HG03196 (cell line): ENCODE measurements at regions not wholly inside any gene's neighbourhood (a gene's known extent, or its start where the extent isn't known, plus 50 kb on each side); places are given as distances from the start of the nearest gene placed in this dataset.

Source experiments
- ATAC-seq: cut with Tn5 transposase; IDR thresholded peaks from one replicate; pipeline ENCODE4 v1.9.1; 2021; ENCODE audit not compliant: unreplicated experiment

DNA sequence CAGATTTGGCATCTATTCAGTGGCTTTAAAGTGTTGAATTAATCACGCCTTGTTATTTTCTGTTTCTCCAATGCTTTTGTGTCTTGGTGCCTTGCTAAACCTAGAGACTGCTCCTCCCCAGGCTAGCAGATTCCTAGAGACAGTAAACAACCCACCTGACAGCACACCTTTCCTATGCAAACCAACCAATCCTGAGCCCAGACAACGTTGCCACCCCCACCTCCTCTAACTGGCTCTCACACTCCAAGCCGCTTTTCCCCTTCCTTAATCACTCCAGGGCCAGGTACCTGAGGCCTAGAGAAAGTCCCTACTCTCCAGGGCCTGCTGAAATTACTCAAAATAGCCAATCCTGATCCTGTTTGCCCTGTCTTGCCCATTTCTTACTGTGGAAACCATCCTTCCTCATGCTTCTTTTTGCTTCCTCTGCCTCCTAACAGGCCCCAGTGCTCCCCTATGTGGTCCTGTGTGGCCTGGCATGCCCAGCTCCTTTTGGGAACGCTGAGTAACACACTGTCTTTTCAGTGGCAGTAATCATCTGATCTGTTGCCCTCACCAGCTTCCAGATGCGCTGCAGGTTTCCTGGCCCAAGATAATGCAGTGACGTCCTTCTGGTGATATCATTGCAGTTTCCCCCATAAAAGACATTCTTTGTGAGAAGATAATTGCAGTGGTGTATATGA is 53.4 kb downstream of the GAS1 start:
- no peak for ATAC-seq

DNA sequence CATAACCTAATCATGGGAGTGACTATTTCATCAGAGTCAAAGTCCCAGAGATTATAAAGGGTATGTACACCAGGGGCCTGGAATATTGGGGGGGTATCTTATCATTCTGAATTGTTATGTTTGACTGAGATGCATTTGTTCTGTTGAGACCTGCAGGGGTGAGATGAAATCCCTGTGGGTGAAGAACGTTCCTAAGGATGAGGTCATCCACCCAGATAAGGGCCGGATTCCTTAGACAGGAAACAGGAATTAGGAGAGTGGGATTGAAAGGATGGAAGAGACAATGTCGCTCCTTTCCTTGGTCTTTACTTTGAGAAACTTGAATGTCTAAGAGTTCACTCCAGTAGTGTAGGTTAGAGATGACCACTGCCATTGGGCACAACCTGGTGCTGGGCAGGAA is 54.7 kb downstream of the GAS1 start:
- no peak for ATAC-seq

DNA sequence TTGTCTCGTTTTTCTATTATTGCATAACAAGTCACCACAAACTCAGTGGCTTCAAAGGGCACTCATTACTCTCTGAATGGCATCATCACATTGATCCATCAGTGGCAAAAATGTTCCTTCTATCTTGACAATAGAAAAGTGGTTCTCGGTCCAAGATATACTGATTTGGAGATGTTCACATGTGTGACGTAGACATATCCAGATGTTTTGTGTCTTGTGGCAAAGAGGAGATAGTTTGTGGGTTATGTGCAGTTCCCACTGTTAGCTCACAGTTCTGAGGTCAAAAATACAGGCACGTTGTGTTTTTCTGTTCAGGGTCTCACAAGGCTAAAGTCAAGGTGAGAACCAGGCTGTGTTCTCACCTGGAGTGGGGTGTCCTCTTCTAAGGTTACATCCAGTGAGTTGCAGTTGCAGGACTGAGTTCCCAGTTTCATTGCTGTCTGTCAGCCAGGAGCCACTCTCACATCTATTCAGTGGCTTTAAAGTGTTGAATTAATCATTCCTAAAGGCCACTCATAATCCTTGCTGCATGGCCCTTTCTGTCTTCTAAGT is 55.3 kb downstream of the GAS1 start:
- ATAC-seq = no peak

- no peak for ATAC-seq
Measured at GRCh38 chr9:86891091-86891490, 56.2 kb downstream of the GAS1 start.

DNA sequence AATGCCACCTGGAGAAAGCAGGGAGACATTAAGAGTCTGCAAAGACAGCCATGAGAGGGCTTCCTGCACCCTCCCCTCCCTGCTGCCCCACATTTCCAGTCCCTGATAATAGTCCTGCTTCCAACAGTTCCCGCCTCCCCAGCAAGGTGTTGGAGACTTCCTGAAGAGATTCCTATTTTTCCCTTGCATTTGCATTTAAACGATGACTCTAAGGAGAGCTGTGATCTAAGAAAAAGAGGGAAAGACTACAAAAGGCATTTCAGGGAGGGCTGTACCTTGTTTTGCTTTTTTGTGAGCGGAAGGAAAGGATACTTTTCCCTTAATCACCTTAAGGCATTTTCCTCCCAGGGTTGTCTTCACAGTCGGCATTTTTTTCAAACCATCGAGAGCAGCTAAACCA is 62.1 kb downstream of the GAS1 start:
- no peak for ATAC-seq

- ATAC-seq = no peak
Measured at GRCh38 chr9:86876621-86877196, 70.6 kb downstream of the GAS1 start.

GRCh38 chr9:86868616-86869015 is 78.7 kb downstream of the GAS1 start:
- no peak for ATAC-seq

DNA sequence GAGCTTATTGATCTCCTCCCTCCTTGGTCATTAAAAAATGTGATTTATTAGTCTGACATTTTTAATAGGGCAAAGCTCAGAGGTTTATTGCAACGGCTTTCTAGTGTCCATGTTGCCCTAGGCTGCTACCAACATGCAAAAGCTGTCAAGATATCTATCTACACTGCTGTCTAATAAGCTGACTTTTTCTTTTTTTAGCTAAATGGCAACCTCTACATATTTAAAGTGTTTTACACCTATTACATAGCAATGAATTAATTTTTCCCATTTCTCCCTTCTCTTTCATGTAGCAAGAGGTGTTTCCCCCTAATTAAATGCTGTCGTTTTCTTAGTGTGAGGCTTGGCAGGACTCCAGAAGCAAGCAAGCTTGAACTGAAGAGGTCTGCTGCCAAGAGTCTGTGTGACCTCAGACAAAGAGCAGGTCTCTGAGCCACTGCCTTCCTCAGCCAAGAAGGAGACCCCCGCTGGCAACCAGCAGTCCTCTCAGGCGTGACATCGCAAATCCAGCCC is 79.4 kb downstream of the GAS1 start:
- no peak for ATAC-seq

DNA sequence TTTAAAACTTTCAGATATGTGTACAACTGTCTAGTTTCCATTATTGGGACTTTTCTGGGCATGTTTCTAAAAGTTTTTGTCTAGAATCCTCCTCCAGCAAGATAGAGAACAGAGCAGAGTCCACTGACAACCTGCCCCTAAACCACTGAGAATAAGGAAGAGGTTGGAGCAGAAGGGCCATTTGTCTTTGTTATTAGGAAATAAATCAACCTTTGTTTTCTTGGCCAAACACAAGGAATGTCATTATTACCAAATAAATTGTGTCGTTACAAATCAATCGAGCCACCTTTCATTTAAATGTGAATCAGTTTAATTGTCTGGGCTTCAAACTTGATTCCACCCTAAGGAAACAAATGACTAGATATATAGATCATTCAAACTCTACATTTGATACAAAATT is 81.4 kb downstream of the GAS1 start:
- no peak for ATAC-seq

- no peak for ATAC-seq
Measured at GRCh38 chr9:86860006-86860405, 87.3 kb downstream of the GAS1 start.

DNA sequence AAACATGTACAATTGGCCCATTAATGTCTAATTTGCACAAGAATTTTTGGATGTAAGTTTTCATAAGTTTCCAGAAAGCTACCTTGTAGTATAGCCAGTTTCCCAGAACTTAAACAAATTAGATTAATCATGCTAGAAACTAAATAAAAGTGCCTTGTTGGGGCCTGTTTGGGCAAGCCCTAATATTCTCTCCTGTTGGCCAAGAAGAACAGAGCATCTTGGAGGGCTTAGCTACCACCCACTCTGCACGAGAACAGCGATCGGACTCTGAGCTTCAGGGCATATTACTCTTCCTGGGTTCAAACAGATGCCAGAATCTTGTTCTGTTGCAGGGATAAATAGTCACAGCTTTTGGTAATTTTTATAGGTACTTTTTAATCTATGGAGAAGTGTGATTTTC is 88.2 kb downstream of the GAS1 start:
- ATAC-seq = no peak

GRCh38 chr9:86858009-86858408 is 89.3 kb downstream of the GAS1 start:
- no peak for ATAC-seq

DNA sequence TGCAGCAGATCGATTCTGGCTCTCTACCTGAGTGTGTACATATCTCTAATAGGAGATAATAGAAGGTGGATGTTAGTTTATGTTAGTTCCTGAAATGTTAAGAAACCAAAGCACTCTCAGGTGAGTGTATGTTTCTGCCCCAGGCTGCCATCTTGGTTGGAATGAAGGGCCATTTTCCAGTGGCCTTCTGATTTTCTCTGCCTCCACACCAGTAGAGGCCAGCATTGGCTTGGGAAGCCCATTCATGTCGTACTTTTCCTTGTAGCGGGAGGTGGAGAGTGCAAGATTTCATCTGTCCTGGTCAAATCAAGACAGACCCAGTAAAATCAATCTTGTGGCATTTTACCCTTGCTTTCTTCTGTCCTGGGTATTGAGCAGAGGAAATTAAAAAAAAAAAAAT is 91.0 kb downstream of the GAS1 start:
- ATAC-seq = no peak

- no peak for ATAC-seq
Measured at GRCh38 chr9:86854898-86855523, 92.3 kb downstream of the GAS1 start.

GRCh38 chr9:86846656-86847055 is 100.7 kb downstream of the GAS1 start:
- no peak for ATAC-seq

DNA sequence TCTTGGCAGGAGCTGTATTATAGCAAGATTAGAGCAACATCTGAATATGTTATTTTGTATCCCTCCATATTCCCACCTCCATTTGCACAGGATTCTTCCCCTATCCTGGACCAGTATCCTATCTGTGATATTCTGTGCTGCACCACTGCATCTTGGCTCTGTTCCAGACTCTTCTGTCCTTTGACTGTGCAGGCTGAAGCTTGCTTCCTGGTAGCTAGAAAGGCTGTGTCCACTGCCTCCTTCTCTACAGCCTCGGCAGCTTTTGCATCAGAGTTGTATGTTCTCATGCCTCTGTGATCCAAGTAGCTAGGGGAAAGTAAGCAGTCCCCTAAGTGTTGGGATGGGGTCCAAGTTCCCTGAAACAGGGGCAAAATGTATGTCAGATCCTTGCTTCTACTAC is 104.1 kb downstream of the GAS1 start:
- no peak for ATAC-seq

DNA sequence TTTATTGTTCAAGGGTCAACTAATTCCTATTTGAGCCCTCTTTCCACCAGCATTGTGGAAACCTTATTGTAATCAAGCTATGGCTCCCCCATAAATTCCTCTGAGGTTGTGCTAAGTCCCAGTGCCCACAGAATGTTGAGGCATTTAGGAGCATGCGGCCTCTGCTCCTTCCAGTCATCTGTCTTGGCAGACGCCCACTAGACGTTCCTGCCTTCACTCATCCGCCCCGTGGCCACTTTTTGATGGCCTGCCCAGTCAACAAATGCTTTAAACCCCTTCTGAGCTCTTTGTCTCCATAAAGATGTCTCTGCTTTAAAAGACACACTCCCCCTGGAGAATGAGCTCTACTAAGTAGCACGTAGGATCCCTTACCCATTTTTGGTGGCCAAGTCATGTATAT is 104.7 kb downstream of the GAS1 start:
- no peak for ATAC-seq

DNA sequence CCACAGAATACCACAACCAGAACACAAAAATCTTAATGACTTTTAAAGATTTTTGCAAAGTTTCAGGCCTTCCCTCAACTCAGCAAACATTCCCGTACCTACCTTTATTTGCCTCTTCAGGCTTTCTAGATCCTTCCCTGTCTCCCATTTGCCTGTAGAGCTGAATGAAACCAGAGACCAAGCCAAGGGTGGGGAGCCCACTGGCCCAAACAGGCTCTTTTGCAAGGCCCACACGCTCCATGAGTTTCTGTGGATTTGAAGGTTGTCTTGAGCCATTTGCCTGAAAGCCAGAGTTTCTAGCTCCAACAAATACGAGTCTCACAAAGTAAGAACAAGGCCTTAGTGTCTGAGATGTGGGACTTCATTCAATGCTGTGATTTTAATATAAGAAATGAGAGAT is 107.8 kb downstream of the GAS1 start:
- ATAC-seq = no peak

DNA sequence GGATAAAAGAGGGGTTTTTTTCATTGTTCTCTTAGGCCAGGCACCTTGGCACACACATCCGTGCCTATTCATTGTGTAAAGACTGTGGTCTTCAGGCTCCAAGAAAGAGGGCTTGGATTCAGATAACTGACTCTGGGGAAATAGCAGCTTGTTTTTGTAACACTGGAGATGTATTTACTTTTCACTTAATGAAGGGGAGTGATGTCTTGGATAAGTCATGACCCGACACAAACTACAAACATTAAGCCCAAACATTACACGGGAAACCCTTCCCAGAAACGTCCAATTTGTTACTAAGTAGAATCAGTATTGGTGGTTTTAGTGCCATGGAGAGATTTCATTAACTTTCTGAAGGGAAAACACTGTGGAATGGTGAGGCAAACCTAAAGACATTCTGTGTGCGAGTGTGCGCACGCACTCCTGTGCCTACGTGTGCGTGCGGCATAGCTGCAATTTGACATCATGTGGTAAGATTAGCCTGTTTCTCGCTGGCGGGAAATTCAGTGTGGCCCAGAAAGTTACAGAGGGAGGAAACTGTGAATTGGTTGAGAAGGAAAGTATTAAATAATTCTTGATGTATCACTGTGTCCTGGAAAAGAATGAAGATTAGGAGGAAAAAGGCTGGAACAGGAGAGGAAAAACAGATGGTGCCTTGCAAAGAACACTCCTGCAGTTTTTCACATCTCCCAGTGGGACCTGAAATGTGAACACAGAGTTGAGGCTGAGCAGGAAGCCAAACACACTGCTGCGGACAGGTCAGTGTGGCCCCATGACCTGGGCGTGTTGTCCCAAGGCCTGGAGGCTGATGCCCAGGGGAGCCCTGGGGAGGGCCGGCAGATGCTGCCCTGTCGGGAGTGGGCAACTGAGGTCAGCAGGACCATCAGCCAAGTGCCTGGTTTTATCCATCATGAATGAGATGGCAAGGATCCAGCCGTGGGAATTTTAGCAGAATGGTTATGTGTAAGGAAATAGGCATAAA is 108.5 kb downstream of the GAS1 start:
- no peak for ATAC-seq

- ATAC-seq = no peak
Measured at GRCh38 chr9:86837345-86837744, 110.0 kb downstream of the GAS1 start.

DNA sequence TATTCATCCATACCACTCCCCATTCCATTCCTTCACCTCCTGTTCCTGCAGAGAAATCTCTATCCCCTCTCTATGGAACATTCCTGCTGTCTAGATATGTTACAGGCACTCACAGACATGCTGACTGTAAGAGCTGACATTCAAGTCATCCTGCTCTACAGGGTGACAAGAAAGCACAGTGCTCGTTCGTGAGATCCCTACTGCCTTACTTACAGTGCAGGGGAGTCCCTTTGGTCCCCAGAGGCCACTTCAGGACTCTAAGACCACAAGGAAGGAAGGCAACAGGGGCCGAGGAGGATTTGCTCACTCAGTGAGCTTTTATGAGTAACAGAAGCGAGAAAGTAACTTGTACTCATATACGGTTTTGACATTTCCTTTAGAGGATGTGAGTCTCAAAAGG is 110.5 kb downstream of the GAS1 start:
- peak; percentile 92 for ATAC-seq
